ENCODE measurements at regions not wholly inside any gene's neighbourhood (a gene's known extent, or its start where the extent isn't known, plus 50 kb on each side); places are given as distances from the start of the nearest gene placed in this dataset.

- no peaks in the 10 kb centered on the region for H3K79me2 ChIP-seq (ENCODE audit: insufficient read depth, low read depth, low read length)
- POLR2A ChIA-PET = no interaction called here
- H3K9me2 ChIP-seq (ENCODE audit: insufficient read depth, low read length) = no peaks in the 10 kb centered on the region
- H3K27ac ChIP-seq (ENCODE audit: low read depth, low read length, poor library complexity, severe bottlenecking) = no peak overlapping the region
- no TSS peak for BruUV-seq (replicated peaks)
- no peak overlapping the region for H2AFZ ChIP-seq (ENCODE audit: low read length)
- H3K9me3 ChIP-seq (ENCODE audit: low read length) = no peaks in the 10 kb centered on the region
- no peaks in the 10 kb centered on the region for H3K4me1 ChIP-seq (ENCODE audit: insufficient read depth, low read length, poor library complexity, severe bottlenecking)
- CTCF ChIA-PET (ENCODE audit: unreplicated experiment) = no interaction called here
- no peak for TF ChIP-seq EZH2phosphoT487 (IDR thresholded peaks at IDR 0.05; ENCODE audit: borderline replicate concordance, low read depth, low read length)
- no peak overlapping the region for H3K4me3 ChIP-seq (ENCODE audit: low read depth, low read length, poor library complexity, severe bottlenecking)
- H3K4me2 ChIP-seq (ENCODE audit: low read length) = no peak overlapping the region
- intact Hi-C loops (cut with micrococcal nuclease; ENCODE audit: unreplicated experiment) = no loop called here
- H4K20me1 ChIP-seq (ENCODE audit: insufficient read depth, low read length) = no peaks in the 10 kb centered on the region
- no peak for DNase-seq (ENCODE audit: low spot score)
- no peaks in the 10 kb centered on the region for H3K36me3 ChIP-seq (ENCODE audit: insufficient read depth, low read length)
These were observed 771.2 kb upstream of the ARRDC4 start for GRCh38 chr15:97189162-97189780.

- H3K36me3 ChIP-seq (ENCODE audit: insufficient read depth, low read length) = no peaks in the 10 kb centered on the region
- BruUV-seq (replicated peaks) = no TSS peak
- H3K79me2 ChIP-seq (ENCODE audit: insufficient read depth, low read depth, low read length) = no peaks in the 10 kb centered on the region
- TF ChIP-seq CTCF (conservative IDR thresholded peaks at IDR 0.05; ENCODE audit: low read length) (no peak), EZH2phosphoT487 (IDR thresholded peaks at IDR 0.05; ENCODE audit: borderline replicate concordance, low read depth, low read length) (no peak)
- ChIA-PET CTCF (ENCODE audit: unreplicated experiment) (no interaction called here), POLR2A (no interaction called here)
- no peak overlapping the region for H3K27ac ChIP-seq (ENCODE audit: low read depth, low read length, poor library complexity, severe bottlenecking)
- H2AFZ ChIP-seq (ENCODE audit: low read length) = no peak overlapping the region
- H3K4me2 ChIP-seq (ENCODE audit: low read length) = no peak overlapping the region
- H3K4me3 ChIP-seq (ENCODE audit: low read depth, low read length, poor library complexity, severe bottlenecking) = no peak overlapping the region
- intact Hi-C loops (cut with micrococcal nuclease; ENCODE audit: unreplicated experiment) = no loop called here
- no peak for DNase-seq (ENCODE audit: low spot score)
- H3K4me1 ChIP-seq (ENCODE audit: insufficient read depth, low read length, poor library complexity, severe bottlenecking) = no peaks in the 10 kb centered on the region
- H4K20me1 ChIP-seq (ENCODE audit: insufficient read depth, low read length) = no peaks in the 10 kb centered on the region
- H3K9me2 ChIP-seq (ENCODE audit: insufficient read depth, low read length) = no peaks in the 10 kb centered on the region
- no peaks in the 10 kb centered on the region for H3K9me3 ChIP-seq (ENCODE audit: low read length)
These were observed 765.8 kb upstream of the ARRDC4 start for GRCh38 chr15:97194750-97195149.

GRCh38 chr15:97196048-97197014 is 764.2 kb upstream of the ARRDC4 start:
- H3K9me2 ChIP-seq (ENCODE audit: insufficient read depth, low read length) = no peaks in the 10 kb centered on the region
- intact Hi-C loops (cut with micrococcal nuclease; ENCODE audit: unreplicated experiment) = no loop called here
- H3K4me3 ChIP-seq (ENCODE audit: low read depth, low read length, poor library complexity, severe bottlenecking) = no peak overlapping the region
- no peaks in the 10 kb centered on the region for H4K20me1 ChIP-seq (ENCODE audit: insufficient read depth, low read length)
- DNase-seq (ENCODE audit: low spot score) = no peak
- H3K9me3 ChIP-seq (ENCODE audit: low read length) = no peaks in the 10 kb centered on the region
- TF ChIP-seq EZH2phosphoT487 (IDR thresholded peaks at IDR 0.05; ENCODE audit: borderline replicate concordance, low read depth, low read length) (no peak), CTCF (conservative IDR thresholded peaks at IDR 0.05; ENCODE audit: low read length) (no peak)
- no peak overlapping the region for H3K27ac ChIP-seq (ENCODE audit: low read depth, low read length, poor library complexity, severe bottlenecking)
- H3K79me2 ChIP-seq (ENCODE audit: insufficient read depth, low read depth, low read length) = no peaks in the 10 kb centered on the region
- H2AFZ ChIP-seq (ENCODE audit: low read length) = no peak overlapping the region
- CTCF ChIA-PET (ENCODE audit: unreplicated experiment) = no interaction called here
- no peaks in the 10 kb centered on the region for H3K4me1 ChIP-seq (ENCODE audit: insufficient read depth, low read length, poor library complexity, severe bottlenecking)
- no TSS peak for BruUV-seq (replicated peaks)
- POLR2A ChIA-PET = interaction anchor here (0.6 kb wide), 1 partner anchor 934 kb away, joined by 3 read pairs; no protein-coding TSS in a partner anchor
- no peak overlapping the region for H3K4me2 ChIP-seq (ENCODE audit: low read length)
- H3K36me3 ChIP-seq (ENCODE audit: insufficient read depth, low read length) = no peaks in the 10 kb centered on the region
